ENCODE measurements at regions not wholly inside any gene's neighbourhood (a gene's known extent, or its start where the extent isn't known, plus 50 kb on each side); places are given as distances from the start of the nearest gene placed in this dataset.
"Not testable (repeated sequence)": the region's sequence is repeated elsewhere in the genome, so short reads cannot be mapped to it uniquely, and the experiment has no call there.

DNA sequence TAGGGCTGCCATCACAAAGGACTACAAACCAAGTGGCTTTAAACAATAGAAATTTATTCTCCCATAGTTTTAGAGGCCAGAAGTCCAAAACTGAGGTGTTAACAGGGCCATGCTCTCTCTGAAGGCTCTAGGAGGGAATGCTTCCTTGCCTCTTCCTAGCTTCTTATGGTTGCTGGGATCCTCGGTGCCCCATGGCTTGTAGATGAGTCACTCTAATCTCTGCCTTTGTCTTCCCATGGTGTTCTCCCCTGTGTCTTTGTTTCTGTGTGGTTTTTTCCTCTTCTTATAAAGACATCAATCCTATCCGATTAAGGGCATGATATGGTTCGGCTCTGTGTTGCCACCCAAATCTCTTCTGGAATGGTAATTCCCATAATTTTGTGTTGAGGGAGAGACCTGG, 178.8 kb upstream of the NREP start:
- no peak for DNase-seq

DNA sequence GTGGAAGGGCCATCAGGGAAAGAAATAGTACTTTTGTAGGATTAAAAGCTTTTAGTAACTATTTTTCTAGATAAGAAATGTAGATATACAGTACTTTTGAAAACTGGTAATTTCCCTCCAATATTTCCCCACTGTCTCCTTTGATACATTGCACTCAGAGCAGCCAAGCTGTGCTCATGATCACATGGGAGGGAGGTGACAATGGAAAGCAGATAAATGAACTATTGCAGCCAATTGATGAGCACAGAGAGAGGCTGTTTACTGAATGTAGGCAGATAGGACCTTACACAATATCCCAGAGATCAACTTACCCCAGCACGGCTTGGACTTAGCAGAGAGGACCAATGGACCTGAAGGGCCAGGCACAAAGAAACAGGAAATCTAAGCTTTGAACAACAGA, 178.0 kb upstream of the NREP start:
- DNase-seq: no peak

DNA sequence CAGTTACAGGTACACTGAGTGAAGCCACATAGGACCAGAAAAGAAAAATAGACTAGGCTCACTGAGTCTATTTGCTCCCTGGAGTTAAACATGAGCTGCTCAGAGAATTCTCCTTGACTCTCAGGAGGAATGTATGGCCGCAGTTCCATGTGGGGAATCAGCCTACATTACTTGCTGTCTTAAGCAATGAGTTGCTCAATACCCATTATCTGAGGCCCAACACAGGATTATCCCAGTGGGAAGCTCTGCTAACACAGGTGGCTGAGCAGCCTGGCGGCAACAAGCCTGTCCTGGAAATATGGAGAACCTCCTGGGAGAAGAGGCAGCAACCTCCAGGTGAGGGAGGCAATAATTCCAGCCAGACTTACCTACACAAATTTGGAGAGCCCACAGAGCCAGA, 177.5 kb upstream of the NREP start:
- DNase-seq: no peak

DNA sequence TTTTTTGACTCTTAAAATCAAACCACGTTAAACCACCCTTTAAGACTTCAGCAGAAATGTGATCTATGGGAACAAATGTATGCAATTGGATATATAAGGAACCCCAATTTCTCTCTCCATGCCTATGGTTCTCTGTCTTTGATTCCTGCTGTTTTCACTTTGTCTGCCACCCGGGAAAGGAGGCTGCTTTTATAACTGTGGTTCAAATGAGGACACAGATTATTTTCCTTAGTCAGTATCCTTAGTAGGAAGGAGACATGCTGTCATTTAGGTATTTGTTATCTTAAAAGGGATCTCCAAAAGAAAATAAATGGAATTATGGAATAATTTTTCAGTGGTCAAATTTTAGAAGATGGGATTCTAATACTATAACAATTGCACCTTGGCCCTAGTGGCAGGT, 176.1 kb upstream of the NREP start:
- no peak for DNase-seq

DNA sequence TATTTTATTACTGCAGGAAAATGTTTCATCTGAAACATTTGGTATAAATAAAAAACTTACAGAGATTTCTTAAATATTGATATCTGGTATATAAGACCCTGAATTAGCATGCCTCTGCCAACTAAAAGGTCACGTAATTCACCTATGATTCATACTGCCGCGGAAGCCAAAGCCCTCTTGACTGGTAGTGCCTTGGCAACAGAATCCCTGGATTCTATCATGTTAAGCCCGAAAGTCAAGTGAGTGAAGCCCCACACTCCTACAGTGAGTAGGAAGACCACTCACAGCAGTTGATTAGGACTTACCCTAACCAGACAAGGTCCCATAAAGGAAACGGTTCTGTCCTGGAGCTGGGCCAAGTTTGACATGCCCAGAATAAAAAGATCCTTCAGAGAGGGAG, 175.6 kb upstream of the NREP start:
- no peak for DNase-seq

DNA sequence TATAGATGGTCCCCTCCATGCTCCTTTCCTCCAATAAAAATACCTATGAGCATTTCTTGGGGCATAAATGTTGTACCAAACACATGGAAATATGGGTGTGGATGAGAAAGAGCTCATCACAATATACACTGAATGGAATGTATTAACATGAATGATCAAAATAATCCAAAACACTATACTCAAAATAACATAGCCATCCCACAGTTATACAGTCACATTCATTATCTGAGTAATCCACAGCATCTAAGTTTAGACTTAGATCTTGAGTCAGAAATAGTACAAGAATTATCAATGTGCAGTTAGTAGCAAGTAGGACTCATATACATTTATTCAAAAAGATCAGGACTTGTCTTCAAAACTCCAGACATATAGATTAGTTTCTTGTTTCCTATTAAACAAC, 175.2 kb upstream of the NREP start:
- DNase-seq: no peak

DNA sequence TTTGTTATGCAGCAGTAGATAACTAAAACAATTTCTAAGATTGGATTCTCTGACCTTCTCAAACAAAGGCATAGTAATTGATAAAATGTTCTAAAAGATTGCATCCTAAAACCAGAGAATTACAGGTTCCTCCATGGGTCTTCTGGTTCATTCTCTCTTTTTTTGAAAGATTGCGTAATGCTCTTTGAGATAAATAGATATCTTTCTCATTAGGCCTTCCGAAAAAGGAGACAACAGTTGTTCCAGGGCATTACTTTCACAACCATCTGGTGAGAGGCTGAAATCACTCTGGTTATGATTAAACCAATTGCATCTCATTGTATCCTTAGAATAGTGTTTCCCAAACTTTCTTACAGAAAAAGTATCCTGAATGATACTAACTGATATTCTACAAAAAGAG, 174.7 kb upstream of the NREP start:
- no peak for DNase-seq

DNA sequence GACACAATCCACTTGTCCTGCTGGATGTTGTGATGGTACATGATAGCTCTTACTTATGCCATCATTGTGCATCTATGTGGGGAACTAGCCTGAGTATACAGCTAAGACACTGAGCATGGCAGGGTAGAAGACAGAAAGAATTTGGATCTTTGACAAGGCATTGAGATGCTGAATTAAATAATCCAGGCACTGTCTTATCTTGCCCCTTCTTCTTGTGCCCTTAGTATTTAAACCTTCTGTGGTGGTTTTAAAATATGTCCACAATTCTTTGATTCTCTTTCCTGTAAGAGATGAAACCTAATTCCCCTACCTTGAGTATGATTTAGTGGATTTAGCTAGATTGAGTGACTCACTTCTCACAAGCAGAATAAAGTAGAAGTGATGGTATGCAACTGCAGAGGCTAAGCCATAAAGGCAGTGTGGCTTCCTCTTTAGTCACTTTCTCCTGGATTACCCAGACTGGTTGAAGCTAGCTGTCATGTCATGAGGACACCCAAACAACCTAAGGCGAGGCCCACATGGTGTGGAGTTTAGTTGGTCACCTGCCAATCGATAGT, 174.0 kb upstream of the NREP start:
- DNase-seq: no peak

DNA sequence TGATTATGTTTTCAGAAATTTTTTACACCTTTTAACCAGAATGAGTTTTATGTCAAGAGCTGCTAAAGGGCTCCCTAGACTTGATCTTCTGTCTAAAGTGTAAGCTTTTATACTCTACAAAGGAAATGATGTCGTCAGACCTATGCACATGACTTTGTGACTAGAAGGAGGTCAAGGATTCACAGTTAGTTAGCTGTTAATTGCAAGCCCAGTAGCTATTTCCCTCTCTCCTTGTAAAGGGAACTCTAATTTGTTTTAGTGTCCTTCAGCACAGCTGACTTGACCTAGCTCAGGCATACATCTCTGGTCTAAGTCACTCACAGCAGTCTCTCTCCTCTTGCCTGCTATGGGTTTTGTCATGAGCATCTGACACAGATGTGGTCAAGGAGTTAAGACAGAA, 173.5 kb upstream of the NREP start:
- no peak for DNase-seq

DNA sequence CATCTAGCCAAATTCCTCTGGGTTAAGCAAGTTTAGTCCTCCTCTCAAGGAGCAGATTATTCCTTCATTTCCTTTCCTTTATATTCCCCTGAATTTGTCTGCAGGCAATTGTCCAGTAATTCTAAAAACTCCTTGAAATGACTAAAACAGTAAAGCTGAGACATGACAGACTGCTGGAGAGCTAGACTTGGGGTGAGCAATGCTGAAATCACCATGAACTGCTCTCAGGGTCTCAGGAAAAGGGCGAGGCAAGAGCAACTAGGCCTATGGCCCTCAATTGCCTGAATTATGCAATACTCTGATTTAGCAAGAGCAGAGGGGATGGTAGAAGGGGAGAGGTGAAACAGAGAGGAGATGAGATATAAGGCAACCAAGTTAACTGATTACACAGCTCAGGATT, 172.9 kb upstream of the NREP start:
- no peak for DNase-seq

DNA sequence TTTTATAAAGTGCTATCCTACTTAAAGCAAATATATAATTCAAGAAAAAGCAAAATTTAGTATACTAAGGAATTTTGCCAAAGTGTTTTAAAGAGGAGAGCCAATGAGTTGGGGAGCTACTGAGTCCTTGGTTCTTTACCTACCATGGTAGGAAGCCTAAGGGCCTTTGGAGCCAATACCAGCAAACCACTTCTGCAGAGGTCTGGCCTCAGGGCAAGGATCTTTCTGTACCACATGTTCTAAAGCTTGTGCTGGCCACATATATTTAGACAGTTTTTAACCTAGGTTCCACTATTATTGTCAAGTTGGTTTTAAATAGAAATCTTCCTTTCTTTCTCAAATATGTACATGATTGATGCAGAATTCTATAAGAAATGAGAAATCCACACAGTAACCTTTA, 172.3 kb upstream of the NREP start:
- DNase-seq: no peak

DNA sequence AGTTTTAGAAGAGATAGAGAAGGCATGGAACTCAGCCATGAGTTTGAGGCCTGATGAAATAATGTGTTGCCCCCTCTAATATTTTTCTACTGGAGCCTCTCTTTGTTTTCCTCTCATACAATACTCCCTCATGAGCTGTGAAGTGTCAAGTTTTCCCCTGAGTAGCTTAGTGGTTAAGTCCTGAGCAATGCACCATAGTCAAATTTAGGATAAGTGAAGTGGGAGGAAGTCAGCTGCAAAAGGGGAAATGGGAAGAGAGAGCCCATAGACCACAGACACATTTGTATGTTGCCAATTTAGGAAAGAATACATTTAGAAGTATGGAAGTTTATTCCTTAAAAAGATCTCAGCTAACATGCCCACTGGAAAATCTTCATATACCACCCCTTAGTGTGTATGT, 171.5 kb upstream of the NREP start:
- no peak for DNase-seq

DNA sequence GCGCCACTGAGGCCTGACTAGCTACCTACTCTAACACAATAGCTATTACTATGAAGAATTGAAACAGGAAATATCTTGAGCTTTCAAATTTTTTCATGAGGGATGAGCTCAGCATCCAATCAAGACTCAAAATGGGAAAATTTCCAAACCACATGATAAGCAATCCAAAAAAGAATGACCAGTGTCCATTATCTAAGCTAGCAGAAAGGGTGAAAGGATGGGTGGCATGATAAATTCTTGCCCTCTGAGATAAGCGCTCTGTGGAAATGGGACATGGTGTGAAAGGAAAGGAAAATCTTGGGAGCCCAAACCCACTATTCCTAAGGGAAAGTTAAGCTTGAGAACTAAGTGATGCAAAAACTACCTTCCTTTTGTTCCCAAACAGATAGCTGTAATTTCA, 170.2 kb upstream of the NREP start:
- DNase-seq: no peak

DNA sequence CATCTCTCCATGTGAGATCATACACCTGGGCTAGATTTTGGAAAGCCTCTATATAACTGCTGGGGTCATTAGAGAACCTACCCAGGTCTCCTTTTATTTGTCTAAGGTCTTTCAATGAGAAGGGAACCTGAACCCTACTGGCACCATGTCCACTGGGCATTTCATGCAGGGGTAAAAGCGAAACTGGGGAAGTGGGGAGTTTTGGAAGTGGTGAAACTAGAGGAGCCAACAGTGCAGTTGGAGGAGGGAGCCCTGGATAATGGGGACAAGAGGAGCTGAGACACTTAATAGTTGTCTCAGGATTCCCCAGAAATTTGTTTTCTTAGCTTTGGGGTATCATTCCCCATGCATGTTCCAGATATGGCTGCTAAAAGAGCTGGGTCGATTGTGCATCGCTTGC, 169.0 kb upstream of the NREP start:
- no peak for DNase-seq

DNA sequence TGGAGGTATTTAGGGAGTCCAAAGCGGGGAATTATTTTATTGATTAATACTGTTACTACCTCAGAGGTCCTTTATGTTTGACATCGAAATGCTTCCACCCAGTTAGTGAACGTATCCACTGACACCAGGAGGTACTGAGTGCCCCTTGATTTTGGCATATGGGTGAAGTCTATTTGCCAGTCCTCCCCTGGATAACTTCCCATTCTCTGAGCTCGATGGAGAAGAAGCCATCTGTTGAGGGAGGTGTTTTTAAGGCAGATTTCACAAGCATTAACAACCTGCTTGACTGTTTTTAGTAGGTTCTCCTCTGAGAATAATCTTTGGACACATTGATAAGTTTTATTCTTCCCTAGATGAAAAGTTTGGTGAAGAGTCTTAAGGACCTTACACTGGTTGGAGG, 165.3 kb upstream of the NREP start:
- DNase-seq: no peak

DNA sequence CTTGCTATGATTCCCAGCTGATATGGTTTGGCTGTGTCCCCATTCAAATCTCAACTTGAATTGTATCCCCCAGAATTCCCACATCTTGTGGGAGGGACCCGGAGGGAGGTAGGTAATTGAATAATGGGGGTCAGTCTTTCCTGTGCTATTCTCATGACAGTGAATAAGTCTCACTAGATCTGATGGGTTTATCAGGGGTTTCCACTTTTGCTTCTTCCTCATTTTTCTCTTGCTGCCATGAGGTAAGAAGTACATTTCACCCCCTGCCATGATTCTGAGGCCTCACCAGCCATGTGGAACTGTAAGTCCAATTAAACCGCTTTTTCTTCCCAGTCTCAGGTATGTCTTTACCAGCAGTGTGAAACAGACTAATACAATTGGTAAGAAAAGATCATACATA, 164.7 kb upstream of the NREP start:
- DNase-seq: not testable (repeated sequence)

DNA sequence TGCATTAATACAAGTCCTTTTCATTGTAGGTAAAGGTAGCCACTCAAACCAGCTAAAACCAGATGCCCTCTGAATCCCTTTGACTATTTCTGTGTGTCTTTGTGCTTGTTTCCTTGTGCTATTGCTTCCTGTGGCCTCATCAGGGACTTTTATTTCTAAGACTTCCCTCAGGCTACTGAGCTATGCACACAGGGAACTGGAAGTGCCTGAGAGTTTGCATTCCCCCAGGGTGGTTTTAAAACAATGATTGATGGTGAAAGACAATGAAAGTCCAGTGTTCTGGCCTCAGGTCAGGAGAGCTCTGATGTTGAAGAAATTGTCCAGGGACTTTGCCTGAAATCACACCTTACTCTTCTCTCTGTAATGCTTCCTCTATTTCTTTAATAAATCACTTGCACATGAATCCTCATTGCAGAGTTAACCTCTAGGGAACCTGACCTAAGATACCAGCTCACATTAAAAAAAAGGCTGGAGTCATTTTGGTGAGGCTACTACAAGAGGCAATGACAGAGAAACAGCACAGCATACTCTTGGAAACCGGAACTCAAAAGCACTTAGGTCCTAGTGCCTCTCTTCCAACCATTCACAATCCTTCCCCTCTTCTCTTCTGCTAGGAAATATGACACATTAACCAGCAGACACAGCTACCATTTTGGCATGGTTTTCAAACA, 158.1 kb upstream of the NREP start:
- no peak for DNase-seq

DNA sequence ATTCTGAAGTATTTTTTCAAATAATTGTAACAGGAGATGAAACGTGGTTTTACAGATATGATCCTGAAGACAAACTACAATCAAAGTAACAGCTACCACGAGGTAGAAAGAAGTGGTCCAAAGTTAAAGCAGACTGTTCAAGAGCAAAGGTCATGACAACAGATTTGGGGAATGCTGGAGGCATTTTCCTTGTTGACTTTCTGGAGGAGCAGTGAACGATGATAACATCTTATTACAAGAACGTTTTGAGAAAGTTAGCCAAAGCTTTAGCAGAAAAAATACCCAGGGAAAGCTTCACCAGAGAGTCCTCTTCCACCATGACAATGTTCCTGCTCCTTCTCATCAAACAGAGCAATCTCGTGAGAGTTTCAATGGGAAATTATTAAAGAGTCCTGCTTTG, 145.4 kb upstream of the NREP start:
- no peak for DNase-seq

DNA sequence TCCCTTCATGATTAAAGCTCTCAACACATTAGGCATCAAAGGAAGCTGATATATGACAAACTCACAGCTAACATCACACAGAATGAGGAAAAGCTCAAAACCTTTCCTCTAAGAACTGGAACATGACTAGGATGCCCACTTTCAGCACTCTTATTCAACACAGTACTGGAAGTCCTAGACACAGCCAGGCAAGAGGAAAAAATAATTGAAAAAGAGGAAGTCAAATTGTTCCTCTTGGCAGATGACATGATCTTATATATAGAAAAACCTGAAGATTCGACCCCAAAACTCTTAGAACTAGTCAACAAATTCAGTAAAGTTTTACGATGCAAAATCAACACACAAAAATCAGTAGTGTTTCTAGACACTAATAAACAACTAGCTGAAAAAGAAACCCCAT, 144.3 kb upstream of the NREP start:
- DNase-seq: no peak

DNA sequence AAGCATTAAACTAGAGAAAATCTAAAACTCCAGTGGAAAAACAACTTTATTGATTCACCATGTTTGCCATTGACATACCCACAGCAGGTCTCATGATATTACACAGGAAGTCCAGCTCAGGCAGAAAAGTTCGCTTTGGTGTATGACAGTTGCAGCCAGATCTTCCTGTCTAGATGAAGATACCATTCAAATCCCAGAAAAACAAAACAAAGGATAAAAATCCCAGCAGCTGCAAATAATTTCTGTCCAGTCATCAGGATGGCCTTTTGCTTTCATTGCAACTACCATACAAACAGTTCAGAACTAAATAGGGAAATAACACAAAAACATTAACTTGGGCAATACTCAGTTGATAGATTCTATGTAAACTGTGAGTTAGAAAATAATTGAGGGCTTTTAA, 136.0 kb upstream of the NREP start:
- no peak for DNase-seq

DNA sequence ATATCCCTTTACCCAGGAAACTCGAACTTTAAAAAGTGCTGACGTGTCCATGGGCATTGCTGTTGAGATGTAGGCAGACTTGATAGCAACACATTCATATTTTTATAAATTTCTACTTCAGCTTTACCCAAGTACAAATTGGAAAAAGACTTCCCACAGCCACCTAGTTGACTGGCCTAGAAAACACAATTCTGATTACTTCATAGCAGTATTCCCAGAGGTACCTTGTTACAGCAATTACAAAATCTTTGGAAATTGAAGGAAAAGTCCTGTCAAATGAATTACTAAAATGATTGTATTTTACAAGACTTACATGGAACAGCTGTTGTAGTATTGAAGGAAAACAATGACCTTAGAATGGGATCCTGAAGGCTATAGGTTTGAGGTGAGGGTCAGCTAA, 130.7 kb upstream of the NREP start:
- DNase-seq: no peak

DNA sequence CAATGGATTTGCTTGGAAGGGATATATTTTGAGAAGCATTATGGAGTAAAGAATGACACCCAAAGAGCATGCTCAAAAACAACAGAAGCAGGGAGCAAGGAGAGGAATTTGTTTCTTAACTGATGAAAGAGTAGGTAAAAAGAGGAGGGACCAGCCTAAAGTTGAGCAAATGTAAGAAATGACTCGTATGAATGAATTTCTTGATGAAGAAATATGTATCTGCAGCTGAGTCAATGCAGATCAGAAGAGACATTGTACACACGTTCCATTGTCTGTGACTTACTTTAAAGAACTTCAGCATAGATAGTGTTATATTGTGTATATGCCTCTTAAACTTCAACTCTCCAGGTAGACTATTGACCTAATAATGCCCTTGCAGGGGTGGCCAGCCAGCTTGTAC, 112.7 kb upstream of the NREP start:
- no peak for DNase-seq

DNA sequence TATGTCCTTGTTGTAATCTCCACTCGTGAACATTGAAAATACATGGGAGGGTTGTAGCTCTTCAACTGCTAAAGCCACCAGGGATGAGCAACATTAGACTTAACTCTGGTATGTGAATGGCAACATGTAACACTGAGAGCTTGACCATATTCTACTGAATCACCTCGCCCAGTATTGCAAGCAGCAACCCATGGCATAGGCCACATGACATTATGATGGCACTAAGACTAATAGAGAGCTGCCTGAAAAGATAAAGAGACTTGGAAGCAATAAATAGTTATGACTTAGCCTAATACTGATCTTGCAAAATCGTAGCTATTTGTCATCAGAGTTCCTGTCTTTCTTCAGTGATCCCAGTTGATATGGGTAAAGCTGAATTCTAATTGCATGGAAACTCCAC, 108.4 kb upstream of the NREP start:
- no peak for DNase-seq

DNA sequence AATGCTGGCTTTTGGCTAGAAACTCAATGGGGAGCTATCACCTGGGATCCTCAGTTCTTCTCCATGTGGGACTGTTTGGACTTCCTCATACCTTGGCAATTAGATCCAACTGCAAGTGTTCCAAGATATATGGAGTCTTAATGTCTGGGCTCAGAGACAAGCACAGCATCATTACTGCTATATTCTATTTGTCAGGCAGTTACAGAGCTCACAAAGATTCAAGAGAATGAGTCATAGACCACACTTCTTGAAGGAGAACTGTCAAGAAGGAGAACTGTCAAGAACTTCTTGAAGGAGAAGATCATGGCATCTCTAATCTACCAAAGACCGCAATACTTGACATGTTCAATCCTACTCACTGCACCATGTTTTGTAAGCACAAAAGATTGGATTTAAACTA, 106.8 kb upstream of the NREP start:
- no peak for DNase-seq

DNA sequence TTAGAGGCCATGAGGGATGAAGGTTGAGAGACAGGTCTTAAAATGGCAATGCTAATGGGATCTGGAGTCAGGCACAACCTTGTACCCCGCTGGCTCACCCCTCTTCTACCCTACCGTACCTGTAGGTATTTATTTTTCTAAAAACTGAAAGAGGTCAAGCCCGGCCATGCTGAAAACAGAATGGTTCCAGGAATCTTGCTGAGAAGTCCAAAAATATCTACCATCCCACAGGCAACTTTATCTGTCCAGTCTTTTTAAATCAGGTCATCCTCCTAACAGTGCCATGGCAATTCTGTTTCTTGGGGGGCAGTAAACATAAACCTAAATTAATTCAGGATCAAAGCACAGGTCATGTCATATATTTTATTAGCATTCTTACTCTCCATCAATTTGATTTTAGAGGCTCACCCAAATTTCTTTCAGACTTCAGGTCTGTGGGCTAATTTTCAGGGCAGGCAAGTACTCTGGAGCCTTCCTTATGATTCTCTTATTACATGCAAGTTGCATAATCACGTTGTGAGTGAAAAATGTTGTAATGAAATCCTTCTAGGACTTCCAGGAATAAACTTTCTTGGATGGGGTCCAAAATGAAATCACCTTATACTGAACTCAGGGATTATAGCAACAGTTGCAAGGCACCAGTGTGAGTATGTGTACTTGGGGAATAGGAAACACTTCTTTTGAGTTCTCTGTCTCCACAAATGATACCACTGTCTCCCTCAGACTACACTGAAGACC, 102.7 kb upstream of the NREP start:
- no peak for DNase-seq

All from NCI-H2171 (cell line).